ENCODE measurements at regions not wholly inside any gene's neighbourhood (a gene's known extent, or its start where the extent isn't known, plus 50 kb on each side); places are given as distances from the start of the nearest gene placed in this dataset.

DNA sequence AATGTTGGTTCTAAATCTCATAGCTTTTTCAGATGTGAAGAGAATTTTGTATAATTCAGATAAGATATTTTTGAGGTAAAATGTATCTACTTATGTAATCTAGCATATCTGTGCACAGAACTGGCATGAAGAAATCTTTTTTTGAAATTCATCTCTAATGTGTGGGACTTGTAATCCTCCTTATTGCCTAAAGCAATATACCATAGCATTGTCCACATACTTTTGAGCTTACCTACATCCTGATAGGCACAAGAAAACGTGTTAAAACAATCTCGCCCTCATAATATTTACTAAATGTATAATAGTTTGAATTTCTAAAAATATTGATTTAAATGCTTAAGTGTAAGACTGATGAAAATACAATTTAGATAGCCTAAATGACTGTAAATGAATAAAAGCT, 1686.5 kb upstream of the ACO1 start:
- no CpG with 5 or more reads among the region's 2 CpGs for WGBS (ENCODE audit: extremely low coverage, insufficient read length, low lambda C conversion rate)
- H4K5ac ChIP-seq (ENCODE audit: insufficient read length, low read depth, low read length), result no peak overlapping the region
- no peak overlapping the region for H2BK12ac ChIP-seq (ENCODE audit: insufficient read length, low read depth, low read length)
- H2BK15ac ChIP-seq (ENCODE audit: low read depth, low read length), result no peak overlapping the region
- no peak overlapping the region for H3K18ac ChIP-seq (ENCODE audit: insufficient read length, low read depth, low read length)
- H3K79me2 ChIP-seq (ENCODE audit: insufficient read depth, low read length), result no peaks in the 10 kb centered on the region
- TF ChIP-seq, protein P1, sequence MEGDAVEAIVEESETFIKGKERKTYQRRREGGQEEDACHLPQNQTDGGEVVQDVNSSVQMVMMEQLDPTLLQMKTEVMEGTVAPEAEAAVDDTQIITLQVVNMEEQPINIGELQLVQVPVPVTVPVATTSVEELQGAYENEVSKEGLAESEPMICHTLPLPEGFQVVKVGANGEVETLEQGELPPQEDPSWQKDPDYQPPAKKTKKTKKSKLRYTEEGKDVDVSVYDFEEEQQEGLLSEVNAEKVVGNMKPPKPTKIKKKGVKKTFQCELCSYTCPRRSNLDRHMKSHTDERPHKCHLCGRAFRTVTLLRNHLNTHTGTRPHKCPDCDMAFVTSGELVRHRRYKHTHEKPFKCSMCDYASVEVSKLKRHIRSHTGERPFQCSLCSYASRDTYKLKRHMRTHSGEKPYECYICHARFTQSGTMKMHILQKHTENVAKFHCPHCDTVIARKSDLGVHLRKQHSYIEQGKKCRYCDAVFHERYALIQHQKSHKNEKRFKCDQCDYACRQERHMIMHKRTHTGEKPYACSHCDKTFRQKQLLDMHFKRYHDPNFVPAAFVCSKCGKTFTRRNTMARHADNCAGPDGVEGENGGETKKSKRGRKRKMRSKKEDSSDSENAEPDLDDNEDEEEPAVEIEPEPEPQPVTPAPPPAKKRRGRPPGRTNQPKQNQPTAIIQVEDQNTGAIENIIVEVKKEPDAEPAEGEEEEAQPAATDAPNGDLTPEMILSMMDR (conservative IDR thresholded peaks at IDR 0.05), result no peak
- H3K23me2 ChIP-seq (ENCODE audit: insufficient read length, low read depth, low read length, poor library complexity, severe bottlenecking), result no peaks in the 10 kb centered on the region
- H3K9me3 ChIP-seq (ENCODE audit: control insufficient read depth, low read depth, low read length), result no peaks in the 10 kb centered on the region
- H3K27ac Mint-ChIP-seq, result no peak overlapping the region
- no peak overlapping the region for H3K23ac ChIP-seq (ENCODE audit: insufficient read length, low read depth, low read length)
- no peak overlapping the region for H3T11ph ChIP-seq (ENCODE audit: low read length)
- no peak overlapping the region for H3K27ac ChIP-seq (ENCODE audit: insufficient read length, low read depth, low read length)
- no peak overlapping the region for H3K4ac ChIP-seq (ENCODE audit: low read depth, low read length)
- no peak for DNase-seq
- no peak overlapping the region for H2BK20ac ChIP-seq (ENCODE audit: low read depth, low read length, poor library complexity, severe bottlenecking)
- no peak overlapping the region for H2BK5ac ChIP-seq (ENCODE audit: insufficient read length, low read length)
- peaks cover 6 to 8% of the 10 kb centered on the region in 2 experiments; a peak in 3 of 4 replicates for H3K4me1 Mint-ChIP-seq
- H3K36me3 Mint-ChIP-seq (ENCODE audit: insufficient read depth in 1 of 3, low read depth in 3 of 3), result no peaks in the 10 kb centered on the region
- H3K4me1 ChIP-seq (ENCODE audit: insufficient read depth, low read length), result no peaks in the 10 kb centered on the region
- H3K14ac ChIP-seq (ENCODE audit: insufficient read depth, low read length), result no peak overlapping the region
- H3K56ac ChIP-seq (ENCODE audit: insufficient read length, low read depth, low read length), result no peak overlapping the region
- no peaks in the 10 kb centered on the region for H4K20me1 ChIP-seq (ENCODE audit: control insufficient read depth, insufficient read depth, insufficient read length)
- no peak overlapping the region for H4K91ac ChIP-seq (ENCODE audit: insufficient read length, low read depth, low read length)
- peaks cover 0 to 2% of the 10 kb centered on the region in 2 experiments; a peak in 3 of 5 replicates for H3K9me3 Mint-ChIP-seq
- no peaks in the 10 kb centered on the region for H3K27me3 ChIP-seq (ENCODE audit: insufficient read depth, low read length)
- H3K27me3 Mint-ChIP-seq (ENCODE audit: low read depth), result no peaks in the 10 kb centered on the region
- H2AFZ ChIP-seq (ENCODE audit: low read length), result no peak overlapping the region
- H3K9ac ChIP-seq (ENCODE audit: extremely low read depth, insufficient read length, low read length), result no peak overlapping the region
- H4K8ac ChIP-seq (replicated peaks; ENCODE audit: insufficient read length, low read depth, low read length), result no peak overlapping the region
- no peak overlapping the region for H2AK5ac ChIP-seq (ENCODE audit: insufficient read length, low read length)
- H3K4me3 Mint-ChIP-seq, result no peak overlapping the region
- no peak overlapping the region for H2BK120ac ChIP-seq (ENCODE audit: low read depth, low read length, poor library complexity, severe bottlenecking)
- no peaks in the 10 kb centered on the region for H3K79me1 ChIP-seq (ENCODE audit: insufficient read depth, low read depth, low read length, poor library complexity, severe bottlenecking)
- no peak overlapping the region for H3K4me2 ChIP-seq (ENCODE audit: insufficient read depth, insufficient read length, low read length)

Measured in H9 (cell line).